ENCODE measurements at regions not wholly inside any gene's neighbourhood (a gene's known extent, or its start where the extent isn't known, plus 50 kb on each side); places are given as distances from the start of the nearest gene placed in this dataset.

GRCh38 chr1:232301246-232301645, 328.7 kb downstream of the SIPA1L2 start:
- Histone ChIP-seq H2AFZ (ENCODE audit: low read depth) (no peak overlapping the region), H3K4me3 (ENCODE audit: low read depth in 2 of 2, low read length in 1 of 2) (no peak overlapping the region), H3K9me3 (no peaks in the 10 kb centered on the region), H3K27ac (ENCODE audit: low read depth in 2 of 2, low read length in 1 of 2) (no peak overlapping the region), H3K9me2 (no peaks in the 10 kb centered on the region), H3K4me2 (no peak overlapping the region), H3F3A (replicated peaks; ENCODE audit: insufficient read depth) (no peaks in the 10 kb centered on the region), H3K9ac (no peak overlapping the region), H3K79me2 (ENCODE audit: insufficient read depth) (no peaks in the 10 kb centered on the region), H3K36me3 (replicated peaks in 1 of 2; ENCODE audit: control insufficient read depth in 1 of 2, insufficient read depth in 2 of 2, low read length in 1 of 2) (no peaks in the 10 kb centered on the region), H4K20me1 (ENCODE audit: insufficient read depth) (no peaks in the 10 kb centered on the region), H3K4me1 (ENCODE audit: control insufficient read depth in 1 of 2, insufficient read depth in 2 of 2, low read depth in 1 of 2, low read length in 1 of 2) (peaks cover 0 to 7% of the 10 kb centered on the region in 2 experiments; a peak in 2 of 4 replicates), H3K27me3 (ENCODE audit: insufficient read depth) (no peaks in the 10 kb centered on the region)
- CTCF ChIA-PET = interaction anchor here (1.5 kb wide), 1 partner anchor 100 kb away, joined by 3 read pairs; no protein-coding TSS in a partner anchor
- TF ChIP-seq CHD2 (IDR thresholded peaks at IDR 0.05; ENCODE audit: low read length, partially characterized antibody) = no peak
- TF ChIP-seq FOSL2 (IDR thresholded peaks at IDR 0.05; ENCODE audit: borderline replicate concordance, low read depth) = no peak
- POLR2A ChIA-PET = no interaction called here
- WGBS (ENCODE audit: low lambda C conversion rate) = 71% methylated on average over 8 of the region's 8 CpGs
- no peak for DNase-seq

DNA sequence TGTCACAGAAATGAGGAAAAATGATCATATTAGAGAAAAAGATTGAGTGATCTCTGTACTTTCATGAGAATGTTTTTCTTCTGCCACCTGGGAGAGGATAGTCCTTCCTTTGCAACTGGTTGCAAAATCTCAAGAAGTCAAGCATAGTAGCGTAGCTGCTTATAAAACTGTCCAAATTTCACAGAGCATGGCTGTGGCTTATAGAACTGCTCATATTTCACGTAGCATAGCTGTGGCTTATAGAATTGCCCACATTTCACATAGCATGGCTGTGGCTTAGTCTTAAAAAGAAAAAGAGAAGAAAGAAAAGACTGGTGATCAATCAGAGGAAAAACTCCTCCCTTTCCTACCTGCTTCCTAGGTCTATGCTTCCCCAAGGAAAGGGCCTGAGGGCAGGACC, 329.5 kb downstream of the SIPA1L2 start:
- peaks cover 0 to 7% of the 10 kb centered on the region in 2 experiments; a peak in 2 of 4 replicates for H3K4me1 ChIP-seq (ENCODE audit: control insufficient read depth in 1 of 2, insufficient read depth in 2 of 2, low read depth in 1 of 2, low read length in 1 of 2)
- no peaks in the 10 kb centered on the region for H4K20me1 ChIP-seq (ENCODE audit: insufficient read depth)
- no peaks in the 10 kb centered on the region for H3K36me3 ChIP-seq (replicated peaks in 1 of 2; ENCODE audit: control insufficient read depth in 1 of 2, insufficient read depth in 2 of 2, low read length in 1 of 2)
- H3K9me3 ChIP-seq = no peaks in the 10 kb centered on the region
- no peaks in the 10 kb centered on the region for H3K79me2 ChIP-seq (ENCODE audit: insufficient read depth)
- CTCF ChIA-PET = interaction anchor here (1.2 to 1.5 kb wide), 2 partner anchors 14 to 101 kb away, joined by 3 read pairs; no protein-coding TSS in a partner anchor
- H3K9me2 ChIP-seq = no peaks in the 10 kb centered on the region
- TF ChIP-seq RCOR1 (IDR thresholded peaks at IDR 0.05; ENCODE audit: low read length) = no peak
- TF ChIP-seq PBX3 (IDR thresholded peaks at IDR 0.05) = no peak
- no peak for TF ChIP-seq IRF3 (IDR thresholded peaks at IDR 0.05; ENCODE audit: low read depth, low read length)
- WGBS (ENCODE audit: low lambda C conversion rate) = 38% methylated on average over 2 of the region's 2 CpGs
- no peak overlapping the region for H3K4me3 ChIP-seq (ENCODE audit: low read depth in 2 of 2, low read length in 1 of 2)
- POLR2A ChIA-PET = no interaction called here
- H3K27ac ChIP-seq (ENCODE audit: low read depth in 2 of 2, low read length in 1 of 2) = no peak overlapping the region
- H3K4me2 ChIP-seq = no peak overlapping the region
- DNase-seq = no peak
- H3K9ac ChIP-seq = no peak overlapping the region
- H3F3A ChIP-seq (replicated peaks; ENCODE audit: insufficient read depth) = no peaks in the 10 kb centered on the region
- no peaks in the 10 kb centered on the region for H3K27me3 ChIP-seq (ENCODE audit: insufficient read depth)
- H2AFZ ChIP-seq (ENCODE audit: low read depth) = no peak overlapping the region

DNA sequence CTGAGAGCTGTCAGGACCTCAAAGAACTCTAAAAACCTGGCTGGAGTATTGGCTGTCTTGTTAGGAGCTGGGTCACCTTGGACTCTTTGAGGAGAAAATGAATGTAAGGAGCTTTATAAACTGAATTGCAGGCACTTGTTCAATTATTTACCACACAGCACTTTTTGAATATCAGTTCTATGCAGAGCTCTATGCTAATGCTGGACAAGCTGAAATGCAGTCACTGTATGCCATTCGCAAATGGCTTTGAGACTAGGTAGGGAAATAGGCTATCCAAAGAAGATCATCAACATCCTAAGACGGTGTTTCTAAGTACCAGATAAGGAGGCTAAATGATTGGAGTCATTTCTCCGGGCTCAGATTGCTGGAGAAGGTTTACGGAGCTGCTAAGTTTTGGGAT, 333.5 kb downstream of the SIPA1L2 start:
- Histone ChIP-seq H2AFZ (ENCODE audit: low read depth) (no peak overlapping the region), H3K4me3 (ENCODE audit: low read depth in 2 of 2, low read length in 1 of 2) (no peak overlapping the region), H3K4me1 (ENCODE audit: control insufficient read depth in 1 of 2, insufficient read depth in 2 of 2, low read depth in 1 of 2, low read length in 1 of 2) (no peaks in the 10 kb centered on the region), H3K79me2 (ENCODE audit: insufficient read depth) (no peaks in the 10 kb centered on the region), H4K20me1 (ENCODE audit: insufficient read depth) (no peaks in the 10 kb centered on the region), H3K27ac (ENCODE audit: low read depth in 2 of 2, low read length in 1 of 2) (no peak overlapping the region), H3K9ac (no peak overlapping the region), H3K36me3 (replicated peaks in 1 of 2; ENCODE audit: control insufficient read depth in 1 of 2, insufficient read depth in 2 of 2, low read length in 1 of 2) (no peaks in the 10 kb centered on the region), H3K4me2 (no peak overlapping the region), H3K27me3 (ENCODE audit: insufficient read depth) (no peaks in the 10 kb centered on the region), H3K9me3 (no peaks in the 10 kb centered on the region), H3F3A (replicated peaks; ENCODE audit: insufficient read depth) (no peaks in the 10 kb centered on the region), H3K9me2 (no peaks in the 10 kb centered on the region)
- ChIA-PET POLR2A (no interaction called here), CTCF (interaction anchor here (1.1 kb wide), 1 partner anchor 15 kb away, joined by 3 read pairs; no protein-coding TSS in a partner anchor)
- TF ChIP-seq USF2 (IDR thresholded peaks at IDR 0.05; ENCODE audit: borderline replicate concordance, low read depth, low read length) = no peak
- TF ChIP-seq FOSL2 (IDR thresholded peaks at IDR 0.05; ENCODE audit: borderline replicate concordance, low read depth) = no peak
- TF ChIP-seq RXRA (IDR thresholded peaks at IDR 0.05; ENCODE audit: borderline replicate concordance, low read depth) = no peak
- no peak for TF ChIP-seq EP300 (IDR thresholded peaks at IDR 0.05; ENCODE audit: borderline replicate concordance in 1 of 2, low read depth in 1 of 2, low read length in 1 of 2)
- no peak for TF ChIP-seq POLR2AphosphoS5 (IDR thresholded peaks at IDR 0.05; ENCODE audit: low read depth, low read length)
- no peak for TF ChIP-seq RAD21 (IDR thresholded peaks at IDR 0.05; ENCODE audit: low read length)
- TF ChIP-seq GATA2 (CRISPR knock-in tag; IDR thresholded peaks at IDR 0.05) = no peak
- no peak for TF ChIP-seq JUND (IDR thresholded peaks at IDR 0.05)
- TF ChIP-seq RCOR1 (IDR thresholded peaks at IDR 0.05; ENCODE audit: low read length) = no peak
- TF ChIP-seq PBX3 (IDR thresholded peaks at IDR 0.05) = no peak
- TF ChIP-seq ELF1 (IDR thresholded peaks at IDR 0.05) = no peak
- no peak for TF ChIP-seq MXI1 (IDR thresholded peaks at IDR 0.05; ENCODE audit: low read depth, low read length)
- TF ChIP-seq FOXM1 (IDR thresholded peaks at IDR 0.05; ENCODE audit: low read depth) = no peak
- TF ChIP-seq, protein P1, sequence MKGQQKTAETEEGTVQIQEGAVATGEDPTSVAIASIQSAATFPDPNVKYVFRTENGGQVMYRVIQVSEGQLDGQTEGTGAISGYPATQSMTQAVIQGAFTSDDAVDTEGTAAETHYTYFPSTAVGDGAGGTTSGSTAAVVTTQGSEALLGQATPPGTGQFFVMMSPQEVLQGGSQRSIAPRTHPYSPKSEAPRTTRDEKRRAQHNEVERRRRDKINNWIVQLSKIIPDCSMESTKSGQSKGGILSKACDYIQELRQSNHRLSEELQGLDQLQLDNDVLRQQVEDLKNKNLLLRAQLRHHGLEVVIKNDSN (IDR thresholded peaks at IDR 0.05; ENCODE audit: borderline replicate concordance, low read depth) = no peak
- no peak for TF ChIP-seq FOXJ3 (CRISPR knock-in tag; IDR thresholded peaks at IDR 0.05)
- 51% methylated on average over 4 of the region's 4 CpGs for WGBS (ENCODE audit: low lambda C conversion rate)
- DNase-seq = no peak

Measured in SK-N-SH (cell line).